Hematopoietic multipotent progenitor cell treated with erythropoietin and hydrocortisone succinate and interleukin-3 and kit ligand, for 15 days (in vitro differentiated cells): ENCODE measurements at regions not wholly inside any gene's neighbourhood (a gene's known extent, or its start where the extent isn't known, plus 50 kb on each side); places are given as distances from the start of the nearest gene placed in this dataset.

Source experiments
- DNase-seq: peaks from one replicate; pipeline ENCODE4 v3.0.0-alpha.2; 2015; ENCODE audit warnings: low spot score

DNA sequence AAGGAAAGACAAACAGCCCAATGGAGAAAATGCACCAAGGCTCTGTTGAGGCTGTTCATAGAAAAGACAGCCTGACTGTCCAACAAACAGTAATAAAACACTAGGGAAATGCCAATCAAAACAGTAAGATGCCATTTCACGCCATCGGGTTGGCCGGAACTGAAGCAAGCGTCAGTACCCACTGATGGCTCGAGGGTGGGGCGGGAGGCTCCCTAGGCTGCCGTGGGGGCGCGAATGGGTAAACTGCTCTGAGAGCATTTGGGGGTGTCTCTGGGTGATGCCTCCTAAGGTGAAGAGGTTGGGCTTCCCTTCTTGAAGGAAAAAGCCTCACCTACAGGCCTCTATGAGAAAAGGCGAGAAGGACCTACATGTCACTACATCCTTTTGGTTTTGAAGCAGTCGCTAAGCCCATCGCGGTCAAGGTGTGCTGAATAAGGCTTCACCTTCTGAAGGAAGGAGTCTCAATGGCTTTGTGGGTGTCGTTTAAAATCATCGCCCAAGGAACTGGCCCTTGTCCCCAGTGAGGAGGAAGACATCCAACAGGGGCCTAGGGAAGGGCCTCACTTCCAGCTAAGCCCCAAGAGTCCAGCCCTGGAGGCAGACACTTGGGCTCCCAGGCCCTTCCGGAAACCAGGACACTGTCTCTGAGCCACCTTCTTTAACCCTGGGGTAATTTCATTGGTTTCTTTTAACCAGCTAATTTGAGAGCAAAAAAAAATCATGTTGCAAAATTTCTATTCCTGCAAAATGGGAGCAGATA lies 98.5 kb upstream of the PPP2R2D start:
- no peak for DNase-seq

DNA sequence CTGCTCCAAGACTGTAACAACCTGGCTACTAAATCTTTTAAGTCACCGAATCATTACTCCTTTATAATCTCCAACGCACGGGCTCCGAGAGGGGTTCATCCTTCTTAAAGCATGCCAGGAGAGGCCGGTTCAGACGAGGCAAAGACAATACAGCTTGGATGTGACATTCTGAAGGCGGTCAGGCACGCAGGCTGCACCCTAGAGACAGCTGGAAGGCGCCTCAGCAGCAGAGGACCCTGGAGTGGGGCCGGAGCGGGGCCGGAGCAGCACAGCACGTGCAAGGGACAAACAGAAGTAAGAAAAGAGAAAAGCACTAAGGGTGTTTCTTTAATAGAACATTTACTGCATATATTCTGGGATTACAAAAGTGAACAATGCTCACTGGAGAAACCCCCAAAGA lies 97.8 kb upstream of the PPP2R2D start:
- no peak for DNase-seq

DNA sequence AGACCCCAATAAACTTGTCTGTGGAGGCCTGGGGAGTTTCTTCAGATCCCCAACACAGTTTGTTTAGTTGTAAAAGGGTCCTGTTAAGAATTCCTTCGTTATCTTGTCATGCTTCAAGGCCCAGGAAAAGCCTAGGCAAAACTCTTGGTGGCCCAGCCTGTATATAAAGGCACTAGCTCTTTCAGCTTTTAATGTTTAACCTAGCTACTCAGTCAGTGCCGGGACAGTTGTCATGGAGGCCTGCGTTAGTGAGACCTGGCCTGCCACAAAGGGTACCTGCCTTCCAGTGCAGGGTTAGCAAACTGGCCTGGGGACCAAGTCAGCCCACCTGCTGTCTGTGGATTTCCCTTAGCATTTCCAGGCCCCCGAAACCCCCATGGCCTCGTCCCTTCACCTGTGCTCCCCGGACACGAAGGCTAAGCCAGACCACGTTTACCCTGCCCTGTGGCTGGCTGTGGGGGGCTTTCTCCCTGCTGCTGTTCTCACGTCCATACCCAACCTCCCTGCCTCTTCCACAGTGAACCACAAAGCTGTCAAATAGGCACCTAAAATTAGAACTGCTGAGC lies 96.9 kb upstream of the PPP2R2D start:
- no peak for DNase-seq

DNA sequence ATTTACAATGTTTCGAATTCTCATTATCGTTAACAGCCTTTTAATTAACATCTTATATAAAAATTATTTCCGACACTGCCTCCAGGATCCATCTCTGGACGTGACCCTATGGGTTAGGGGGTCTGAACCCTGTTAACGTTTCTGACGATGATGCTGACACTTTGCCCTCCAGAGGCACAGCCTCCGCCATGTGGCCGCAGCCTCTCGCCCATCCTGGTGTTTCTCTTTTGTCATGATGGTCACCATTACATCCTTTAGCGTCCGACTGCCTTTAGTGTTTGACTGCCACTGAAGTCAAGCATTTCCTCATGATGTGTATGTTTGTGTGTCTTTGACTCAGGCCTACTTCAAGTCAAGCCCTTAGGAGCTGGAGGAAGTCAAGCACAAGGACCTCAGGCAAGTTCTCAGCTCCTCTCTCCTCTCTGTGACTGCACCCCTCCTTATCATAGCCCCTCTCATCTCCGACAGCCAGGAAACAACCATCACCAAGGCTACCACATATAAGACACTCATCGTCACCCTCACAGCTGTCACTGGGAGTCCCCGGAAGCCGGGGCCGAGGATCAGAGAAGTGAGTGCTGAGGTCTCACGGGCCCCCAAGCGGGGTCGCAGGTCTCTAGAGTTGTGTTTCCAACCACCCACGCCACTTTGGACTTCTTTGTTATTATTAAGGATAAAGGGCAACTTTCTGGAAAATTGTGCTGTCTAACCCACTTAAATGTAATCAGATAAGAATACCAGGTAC lies 96.1 kb upstream of the PPP2R2D start:
- no peak for DNase-seq

DNA sequence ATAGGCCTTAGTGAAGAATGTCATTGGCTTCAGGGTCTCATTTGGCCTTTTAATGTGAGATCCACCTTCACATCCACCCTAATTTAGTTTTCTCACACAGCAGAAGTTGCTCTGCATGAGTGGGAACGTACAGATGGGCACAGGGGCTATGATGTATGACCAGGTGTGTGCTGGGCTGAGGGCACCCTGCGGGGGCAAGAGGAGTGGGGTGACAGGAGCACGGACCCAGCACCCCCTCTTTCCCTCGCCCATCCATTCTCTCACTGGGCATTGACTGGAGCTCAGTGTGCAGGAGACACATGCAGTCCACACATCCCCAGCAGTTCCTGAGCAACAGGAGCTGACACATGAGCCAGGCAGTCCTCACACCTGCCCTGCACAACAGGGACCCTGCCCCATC lies 95.1 kb upstream of the PPP2R2D start:
- DNase-seq, result no peak

DNA sequence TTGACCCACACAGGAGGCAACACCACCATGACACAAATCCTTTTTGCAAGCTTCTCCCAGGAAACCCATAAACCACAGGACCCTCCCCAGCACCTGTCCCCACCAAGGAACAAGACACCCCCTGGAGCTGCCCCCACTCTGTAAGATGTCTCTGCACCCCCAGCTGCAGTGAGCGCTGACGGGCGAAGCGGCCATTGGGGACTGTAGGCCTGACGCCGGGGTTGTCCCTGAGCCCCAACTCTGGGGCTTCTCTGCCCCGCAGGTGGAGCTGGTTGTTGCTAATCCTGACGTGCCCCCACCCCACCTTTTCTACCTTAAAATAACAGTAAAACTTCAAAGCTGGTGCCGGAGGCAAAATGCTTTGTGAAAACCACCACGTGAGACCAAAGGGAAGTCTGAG lies 94.7 kb upstream of the PPP2R2D start:
- no peak for DNase-seq

DNA sequence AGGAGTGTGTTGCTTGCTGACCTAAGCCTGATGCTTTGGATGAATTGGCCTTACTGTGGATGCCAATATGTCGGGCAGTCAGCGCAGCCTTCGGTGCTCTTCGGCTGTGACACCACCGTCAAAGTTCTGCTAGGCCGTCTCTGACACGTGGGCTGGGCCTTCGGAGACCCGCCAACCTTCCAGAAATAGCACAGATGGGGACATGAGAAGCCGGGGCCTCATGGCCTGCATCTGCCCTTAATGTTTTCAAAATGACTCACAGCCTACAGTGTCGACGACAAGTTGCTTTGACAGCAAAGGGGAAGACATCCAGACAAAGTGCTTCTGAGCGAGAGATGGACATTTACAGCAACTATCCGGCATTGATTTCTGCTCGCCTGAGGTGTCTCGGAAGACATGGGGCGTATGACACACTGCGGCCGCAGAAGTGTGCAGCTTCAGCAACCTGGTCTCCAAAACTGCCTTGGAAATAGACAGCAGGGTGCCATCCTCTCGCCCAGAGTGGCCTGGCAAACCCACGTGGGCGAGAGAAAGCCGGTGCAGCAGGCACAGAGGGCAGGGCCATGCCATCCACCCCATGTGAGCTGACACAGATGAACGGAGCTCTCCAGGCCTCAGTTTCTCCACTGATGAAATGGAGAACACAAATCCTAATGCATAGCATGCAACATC lies 94.0 kb upstream of the PPP2R2D start:
- no peak for DNase-seq

DNA sequence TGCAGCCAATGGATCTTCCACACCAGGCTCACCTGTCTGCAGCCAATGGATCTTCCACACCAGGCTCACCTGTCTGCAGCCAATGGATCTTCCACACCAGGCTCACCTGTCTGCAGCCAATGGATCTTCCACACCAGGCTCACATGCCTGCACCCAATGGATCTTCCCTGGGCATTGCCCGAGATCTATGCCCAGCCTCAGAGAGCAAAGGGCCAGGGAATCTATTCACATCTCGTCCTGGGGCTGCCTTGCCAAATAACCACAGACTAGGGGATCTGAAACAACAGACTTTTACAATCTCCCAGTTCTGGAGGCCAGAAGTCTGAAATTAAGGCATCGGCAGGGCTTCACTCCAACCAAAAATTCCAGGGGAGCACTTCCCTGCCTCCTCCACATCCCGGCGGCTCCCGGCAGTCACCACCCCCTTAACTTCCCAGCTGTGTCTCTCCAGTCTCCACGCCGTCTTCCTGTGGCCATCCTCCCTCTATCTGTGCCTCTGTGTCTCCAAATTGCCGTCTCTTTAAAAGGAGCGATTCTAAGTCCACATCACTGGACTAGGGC lies 92.4 kb upstream of the PPP2R2D start:
- no peak for DNase-seq

DNA sequence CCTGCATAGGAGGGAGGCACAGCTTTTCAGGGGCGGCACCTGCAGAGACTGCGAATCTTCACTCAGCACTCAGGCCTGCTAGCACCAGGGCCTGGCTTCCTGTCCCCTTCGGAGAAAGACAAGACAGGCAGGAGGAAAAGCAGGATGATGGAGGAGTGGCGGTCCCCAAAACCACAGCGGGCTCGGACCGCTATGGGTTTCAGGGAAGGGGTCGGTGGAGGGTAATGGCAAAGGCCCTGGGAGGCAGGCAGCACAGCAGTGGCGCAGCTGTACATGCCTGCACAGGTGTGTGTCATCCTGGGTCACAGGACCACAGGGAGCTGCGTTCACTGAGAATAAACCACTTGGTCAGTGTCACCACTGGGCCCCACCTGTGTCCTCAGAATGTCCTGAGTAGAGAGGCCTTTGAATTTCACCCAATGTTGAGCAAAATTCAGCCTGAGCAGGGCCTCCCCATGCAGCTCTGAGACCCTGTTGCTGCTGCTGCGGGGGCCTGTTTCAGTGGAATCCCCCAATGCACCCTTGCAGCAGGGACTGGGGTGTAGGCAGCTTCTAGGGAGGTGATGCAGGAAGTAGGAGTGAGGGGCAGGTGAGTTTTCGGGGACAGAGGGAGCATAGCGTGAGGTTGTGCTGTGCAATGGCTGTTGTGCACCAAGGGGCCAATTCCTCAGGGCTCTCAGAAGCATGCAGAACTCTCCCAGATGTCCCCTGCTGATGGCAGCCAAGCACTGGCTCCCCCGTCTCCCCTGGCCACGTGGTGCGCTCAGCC lies 90.6 kb upstream of the PPP2R2D start:
- no peak for DNase-seq

DNA sequence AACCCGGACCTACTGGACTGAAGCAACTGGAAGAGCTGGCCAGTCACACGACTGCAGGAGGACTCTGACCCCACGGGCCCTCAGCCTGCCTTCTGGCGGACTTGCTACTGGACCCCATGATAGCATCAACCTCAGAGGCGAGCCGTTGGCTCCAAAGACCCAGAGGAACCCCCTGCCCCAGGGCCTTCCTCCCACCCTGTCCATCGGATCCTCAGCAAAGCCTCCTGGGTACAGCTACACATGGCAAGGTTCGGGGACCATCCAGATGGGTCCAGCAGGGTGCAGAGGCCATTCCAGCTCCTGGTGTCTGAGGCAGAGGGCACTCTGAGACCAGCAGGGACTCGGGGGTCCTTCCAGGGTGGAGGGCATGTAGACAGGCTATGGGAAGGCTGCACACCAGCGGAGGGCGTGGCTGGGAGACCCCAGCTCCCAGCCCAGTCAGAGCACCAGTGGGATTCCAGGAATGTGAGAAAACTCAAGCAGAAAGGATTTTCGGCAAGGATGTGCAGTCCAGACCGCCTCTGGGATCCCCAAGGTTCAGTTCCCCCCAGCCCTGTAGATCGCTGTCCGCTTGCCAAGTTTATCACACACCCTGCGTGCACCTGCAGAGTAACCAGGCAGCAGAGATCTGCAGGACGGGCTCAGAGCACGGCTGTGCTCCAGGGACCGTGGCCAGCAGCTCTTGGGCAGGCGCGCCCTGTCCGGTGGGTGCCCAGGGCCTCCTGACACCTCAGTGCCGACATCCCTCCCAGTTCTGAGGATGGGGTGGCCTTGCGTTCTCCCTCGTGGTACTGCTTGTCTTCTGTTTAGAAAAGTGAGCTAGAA lies 89.8 kb upstream of the PPP2R2D start:
- DNase-seq, result no peak

DNA sequence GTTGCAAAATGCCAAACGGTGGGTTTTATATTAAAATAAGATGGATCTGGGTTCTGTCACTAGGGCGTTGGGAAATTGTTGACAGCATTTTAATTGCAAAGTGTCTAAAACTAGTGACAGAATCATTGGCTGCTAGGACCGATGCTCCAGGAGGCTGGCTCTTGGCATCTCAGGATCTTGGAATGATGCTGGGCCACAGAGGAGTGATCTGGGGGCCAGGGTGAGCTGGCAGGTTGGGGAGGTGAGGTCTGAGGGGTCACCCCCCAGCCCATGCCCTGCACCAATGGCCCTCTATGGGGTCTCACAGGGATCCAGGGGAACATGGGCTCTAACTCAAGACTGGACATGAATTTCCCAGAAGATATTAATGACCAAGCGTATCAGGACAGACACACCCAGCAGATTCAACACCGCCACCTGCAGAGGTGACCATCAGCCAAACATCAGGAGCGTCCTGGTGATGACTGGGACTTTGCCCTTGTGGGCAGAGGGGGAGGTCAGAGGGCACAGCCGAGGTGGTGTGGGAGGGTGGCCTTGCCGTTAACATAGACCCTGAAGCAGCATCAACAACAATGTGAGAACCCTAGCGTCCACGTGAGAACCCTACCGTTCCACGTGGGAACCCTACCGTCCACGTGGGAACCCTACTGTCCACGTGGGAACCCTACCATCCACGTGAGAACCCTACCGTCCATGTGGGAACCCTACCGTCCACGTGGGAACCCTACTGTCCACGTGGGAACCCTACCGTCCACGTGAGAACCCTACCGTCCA lies 89.0 kb upstream of the PPP2R2D start:
- DNase-seq, result no peak

DNA sequence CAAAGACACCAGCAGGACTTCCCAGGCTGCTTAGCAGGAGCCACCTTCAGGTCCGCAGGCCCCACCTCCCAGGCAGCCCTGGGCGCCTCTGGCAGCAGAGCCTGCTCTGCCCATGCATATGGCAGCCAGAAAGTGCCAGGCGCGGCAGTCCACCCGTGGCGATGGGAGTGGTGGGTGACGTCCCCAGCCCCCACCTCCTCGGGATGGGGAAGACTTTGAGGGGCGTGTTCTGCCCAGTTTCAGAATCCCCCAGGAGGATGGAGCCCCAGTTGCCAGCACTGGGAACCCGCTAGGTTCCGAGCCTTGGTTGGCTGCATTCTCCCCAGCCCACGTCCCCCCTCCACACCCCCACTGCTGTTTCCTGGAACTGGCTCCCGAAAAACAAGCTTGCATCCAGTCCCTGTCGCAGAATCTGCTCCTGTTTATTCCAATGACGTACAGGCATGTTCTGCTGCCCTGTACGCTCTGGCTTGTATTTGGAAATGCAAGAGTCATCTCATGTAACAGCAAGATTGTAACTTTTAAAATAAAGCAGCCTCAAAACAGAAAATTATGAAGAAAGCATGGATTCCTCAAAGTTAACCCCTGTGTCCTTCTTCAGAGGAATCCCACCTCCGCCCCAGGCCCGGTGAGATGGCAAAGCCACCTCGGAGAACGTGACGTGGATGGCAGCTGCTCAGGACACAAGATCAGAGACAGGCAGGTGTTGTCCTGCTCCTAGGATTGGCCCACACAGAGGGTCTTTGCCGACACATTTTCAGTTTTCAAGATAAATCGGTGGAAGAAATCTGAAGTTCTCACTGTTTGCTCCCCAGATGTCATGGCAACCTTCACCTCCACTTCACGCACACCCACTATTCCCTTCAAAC lies 87.8 kb upstream of the PPP2R2D start:
- no peak for DNase-seq

DNA sequence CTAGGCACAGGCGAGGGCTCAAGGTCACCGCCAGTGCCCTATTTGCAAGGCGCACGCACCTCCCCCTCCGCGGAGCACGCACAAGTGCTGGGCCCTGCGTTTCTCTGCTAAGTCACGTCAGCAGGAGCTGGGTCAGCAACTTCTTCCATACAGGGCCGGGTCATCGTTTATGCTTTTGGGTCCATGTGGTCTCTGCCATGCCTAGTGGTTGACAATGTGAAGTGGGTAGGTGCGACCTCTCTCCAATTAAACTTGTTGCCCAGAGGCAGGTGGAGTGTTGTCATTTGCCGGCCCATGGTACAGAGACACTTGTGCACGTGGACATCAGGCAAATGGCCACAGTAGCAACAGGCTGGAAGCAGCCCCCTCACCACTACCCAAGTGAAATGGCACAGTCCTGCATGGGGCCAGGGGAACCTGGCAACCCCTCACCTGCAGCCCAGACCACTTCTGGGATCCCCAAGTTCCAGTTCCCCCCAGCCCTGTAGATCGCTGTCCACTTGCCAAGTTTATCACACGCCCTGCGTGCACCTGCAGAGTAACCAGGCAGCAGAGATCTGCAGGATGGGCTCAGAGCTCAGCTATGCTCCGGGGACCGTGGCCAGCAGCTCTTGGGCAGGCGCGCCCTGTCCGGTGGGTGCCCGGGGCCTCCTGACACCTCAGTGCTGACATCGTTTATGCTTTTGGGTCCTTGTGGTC lies 86.1 kb upstream of the PPP2R2D start:
- DNase-seq, result no peak

DNA sequence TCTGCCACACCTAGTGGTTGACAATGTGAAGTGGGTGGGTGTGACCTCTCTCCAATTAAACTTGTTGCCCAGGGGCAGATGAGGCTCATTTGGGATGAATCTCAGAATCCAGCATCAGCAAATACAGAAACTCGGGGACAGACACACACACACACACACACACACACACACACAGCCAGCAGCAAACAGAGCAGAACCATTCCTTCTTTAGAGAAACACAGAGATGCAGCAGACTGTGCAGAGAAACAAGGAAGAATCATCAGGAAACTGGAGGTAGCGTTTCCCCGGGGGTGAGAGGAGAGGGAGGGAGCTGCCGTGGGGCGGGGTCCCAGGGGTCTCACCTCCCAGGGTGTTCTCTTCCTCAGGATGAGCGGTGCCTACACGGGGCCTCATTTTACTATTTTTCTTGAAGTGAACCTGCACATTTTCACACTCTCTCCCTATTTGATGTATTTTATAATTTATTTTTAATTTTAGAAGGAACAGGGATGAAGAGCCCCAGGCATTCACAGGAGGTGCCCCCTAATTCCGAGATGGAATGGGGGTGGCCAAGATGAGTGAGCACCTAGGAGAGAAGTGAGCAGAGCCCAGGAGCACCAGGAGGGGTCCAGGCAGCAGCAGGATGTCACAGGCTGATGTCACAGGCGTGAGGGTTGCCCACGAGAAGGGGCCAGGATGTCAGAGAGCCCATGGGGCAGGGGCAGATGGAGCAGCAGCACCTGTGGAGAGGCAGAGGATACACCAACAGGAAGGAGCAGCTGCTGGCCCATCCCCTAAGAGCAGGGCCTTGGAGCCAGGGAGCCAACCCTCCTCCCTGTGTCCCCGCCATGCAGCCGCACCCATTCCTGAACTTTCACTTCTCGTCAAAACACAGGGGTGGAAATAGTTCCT lies 85.3 kb upstream of the PPP2R2D start:
- DNase-seq, result no peak

DNA sequence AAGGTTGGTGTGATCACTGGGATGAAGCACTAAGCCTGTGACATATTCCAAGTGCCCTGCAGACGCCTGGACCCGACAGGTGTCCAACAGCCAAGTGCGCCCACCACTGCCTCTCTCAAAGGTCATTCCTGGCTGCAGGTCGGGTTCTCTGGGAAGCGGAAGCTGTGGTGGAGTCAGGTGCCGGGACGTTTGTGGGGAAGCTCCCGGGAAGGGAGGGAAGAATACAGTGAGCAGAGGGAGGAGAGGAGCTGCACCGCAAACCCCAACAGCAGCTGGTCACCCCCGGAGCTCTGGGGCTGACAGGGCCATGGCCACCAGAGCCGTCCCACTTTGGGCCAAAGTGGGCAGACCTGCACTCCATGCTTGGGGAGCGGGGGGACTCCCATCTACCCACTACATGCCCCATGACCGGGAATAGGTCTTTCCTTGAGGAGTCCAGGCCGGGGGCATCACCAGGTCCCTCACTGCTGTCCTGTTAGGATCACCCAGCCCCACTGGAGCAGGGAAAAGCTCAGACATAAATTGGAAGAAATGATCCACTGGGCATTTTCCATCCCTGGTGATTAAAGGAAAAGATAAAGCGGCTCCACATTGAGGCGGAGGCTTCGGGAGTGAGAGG lies 84.5 kb upstream of the PPP2R2D start:
- no peak for DNase-seq

DNA sequence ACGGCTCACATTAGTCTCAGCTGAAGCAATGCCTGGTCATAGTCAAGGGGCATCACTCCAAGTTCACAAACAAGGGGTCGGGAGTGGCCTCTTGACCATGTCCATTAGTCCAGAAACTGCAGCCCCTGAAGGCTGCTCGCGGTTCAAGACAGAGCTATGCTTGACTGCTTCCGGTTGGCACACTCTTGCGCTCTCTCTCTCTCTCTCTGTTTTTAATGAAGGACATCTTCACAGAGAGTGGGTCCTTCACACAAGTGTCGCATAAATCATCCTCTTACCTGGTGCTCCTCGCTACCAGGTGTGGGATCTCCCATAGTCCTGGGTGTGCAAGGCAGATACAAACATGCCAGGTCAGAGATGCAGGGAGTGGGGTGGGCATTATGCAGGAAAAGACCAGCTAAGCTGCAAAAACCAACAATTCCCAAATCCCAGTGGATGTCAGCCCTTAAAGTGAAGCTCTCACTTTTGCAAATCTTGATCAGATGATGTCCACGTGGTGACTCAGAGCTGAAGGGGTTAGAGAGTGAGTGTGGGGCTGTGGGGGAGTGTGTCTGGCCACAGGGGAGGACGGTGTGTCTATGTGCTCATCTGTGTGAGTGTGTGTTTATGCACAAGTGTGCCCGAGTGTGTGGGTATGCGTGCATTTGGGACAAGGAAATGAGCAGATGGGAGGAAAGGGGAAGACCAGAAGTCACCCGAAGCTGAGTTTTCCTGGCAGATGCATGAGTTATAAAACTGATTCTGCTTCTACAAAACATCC lies 83.7 kb upstream of the PPP2R2D start:
- DNase-seq, result no peak
